ENCODE measurements at regions not wholly inside any gene's neighbourhood (a gene's known extent, or its start where the extent isn't known, plus 50 kb on each side); places are given as distances from the start of the nearest gene placed in this dataset.

DNA sequence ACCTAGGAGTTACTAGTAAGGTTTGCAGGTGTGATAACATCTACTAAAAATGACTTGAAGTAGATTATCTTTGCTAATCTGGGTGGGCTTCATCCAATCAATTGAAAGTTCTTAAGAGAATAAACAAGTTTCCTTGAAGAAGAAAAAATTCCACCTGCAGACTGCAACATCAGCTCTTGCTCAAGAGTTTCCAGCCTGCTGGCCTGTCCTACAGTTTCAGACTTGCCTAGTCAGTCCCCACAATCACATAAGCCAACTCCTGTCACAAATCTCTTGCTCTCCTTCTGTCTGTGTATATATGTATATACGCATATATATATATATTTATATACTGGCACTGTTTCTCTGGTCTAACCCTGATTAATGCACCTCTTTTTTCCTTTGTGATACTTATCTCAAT is 67.3 kb upstream of the ITM2B start:
- H3K36me3 Mint-ChIP-seq (ENCODE audit: low read depth, unreplicated experiment), result no peaks in the 10 kb centered on the region
- H3K4me3 Mint-ChIP-seq (ENCODE audit: unreplicated experiment), result no peak overlapping the region
- no peaks in the 10 kb centered on the region for H3K27me3 Mint-ChIP-seq (ENCODE audit: unreplicated experiment)
- DNase-seq (ENCODE audit: low spot score), result no peak
- peaks cover 15% of the 10 kb centered on the region for H3K4me1 Mint-ChIP-seq (ENCODE audit: unreplicated experiment)
- H3K27ac Mint-ChIP-seq (ENCODE audit: unreplicated experiment), result no peak overlapping the region
- TF ChIP-seq, protein P1, sequence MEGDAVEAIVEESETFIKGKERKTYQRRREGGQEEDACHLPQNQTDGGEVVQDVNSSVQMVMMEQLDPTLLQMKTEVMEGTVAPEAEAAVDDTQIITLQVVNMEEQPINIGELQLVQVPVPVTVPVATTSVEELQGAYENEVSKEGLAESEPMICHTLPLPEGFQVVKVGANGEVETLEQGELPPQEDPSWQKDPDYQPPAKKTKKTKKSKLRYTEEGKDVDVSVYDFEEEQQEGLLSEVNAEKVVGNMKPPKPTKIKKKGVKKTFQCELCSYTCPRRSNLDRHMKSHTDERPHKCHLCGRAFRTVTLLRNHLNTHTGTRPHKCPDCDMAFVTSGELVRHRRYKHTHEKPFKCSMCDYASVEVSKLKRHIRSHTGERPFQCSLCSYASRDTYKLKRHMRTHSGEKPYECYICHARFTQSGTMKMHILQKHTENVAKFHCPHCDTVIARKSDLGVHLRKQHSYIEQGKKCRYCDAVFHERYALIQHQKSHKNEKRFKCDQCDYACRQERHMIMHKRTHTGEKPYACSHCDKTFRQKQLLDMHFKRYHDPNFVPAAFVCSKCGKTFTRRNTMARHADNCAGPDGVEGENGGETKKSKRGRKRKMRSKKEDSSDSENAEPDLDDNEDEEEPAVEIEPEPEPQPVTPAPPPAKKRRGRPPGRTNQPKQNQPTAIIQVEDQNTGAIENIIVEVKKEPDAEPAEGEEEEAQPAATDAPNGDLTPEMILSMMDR (IDR thresholded peaks at IDR 0.05; ENCODE audit: unreplicated experiment), result no peak
- H3K9me3 Mint-ChIP-seq (ENCODE audit: unreplicated experiment), result no peaks in the 10 kb centered on the region

DNA sequence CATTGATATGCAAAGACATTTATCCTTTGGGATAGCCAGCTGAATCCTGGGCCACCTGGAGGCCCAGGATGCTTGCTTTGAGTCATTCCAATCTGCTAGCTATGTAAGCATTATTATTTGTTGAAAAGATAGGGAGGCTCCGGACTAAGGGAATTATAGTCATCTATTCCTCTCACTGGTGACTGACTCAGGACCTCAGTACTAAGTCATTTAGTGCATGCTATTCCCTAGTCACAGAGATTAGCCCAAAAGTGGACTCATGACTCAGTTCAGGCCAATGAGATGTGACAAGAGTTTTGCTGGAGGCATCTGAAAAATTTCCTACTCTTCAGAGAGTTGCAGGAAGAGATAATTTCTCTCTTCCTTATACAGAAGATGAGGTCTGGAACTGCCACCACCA is 67.9 kb upstream of the ITM2B start:
- peaks cover 15% of the 10 kb centered on the region for H3K4me1 Mint-ChIP-seq (ENCODE audit: unreplicated experiment)
- H3K27me3 Mint-ChIP-seq (ENCODE audit: unreplicated experiment), result no peaks in the 10 kb centered on the region
- H3K27ac Mint-ChIP-seq (ENCODE audit: unreplicated experiment), result no peak overlapping the region
- TF ChIP-seq, protein P1 (IDR thresholded peaks at IDR 0.05; ENCODE audit: unreplicated experiment), result no peak
- no peaks in the 10 kb centered on the region for H3K36me3 Mint-ChIP-seq (ENCODE audit: low read depth, unreplicated experiment)
- DNase-seq (ENCODE audit: low spot score), result no peak
- H3K4me3 Mint-ChIP-seq (ENCODE audit: unreplicated experiment), result no peak overlapping the region
- H3K9me3 Mint-ChIP-seq (ENCODE audit: unreplicated experiment), result no peaks in the 10 kb centered on the region

- peaks cover 15% of the 10 kb centered on the region for H3K4me1 Mint-ChIP-seq (ENCODE audit: unreplicated experiment)
- no peak for DNase-seq (ENCODE audit: low spot score)
These were observed 68.2 kb upstream of the MED4 start for GRCh38 chr13:48163061-48163460.

GRCh38 chr13:48162217-48162616 is 67.3 kb upstream of the MED4 start:
- DNase-seq (ENCODE audit: low spot score), result no peak
- Mint-ChIP-seq H3K36me3 (ENCODE audit: low read depth, unreplicated experiment) (no peaks in the 10 kb centered on the region), H3K4me1 (ENCODE audit: unreplicated experiment) (peaks cover 15% of the 10 kb centered on the region), H3K27ac (ENCODE audit: unreplicated experiment) (peak overlapping the region; percentile 82), H3K9me3 (ENCODE audit: unreplicated experiment) (no peaks in the 10 kb centered on the region), H3K4me3 (ENCODE audit: unreplicated experiment) (no peak overlapping the region), H3K27me3 (ENCODE audit: unreplicated experiment) (no peaks in the 10 kb centered on the region)
- TF ChIP-seq, protein P1 (IDR thresholded peaks at IDR 0.05; ENCODE audit: unreplicated experiment), result no peak

More at GRCh38 chr13:48163061-48163460, 68.2 kb upstream of the MED4 start:
- TF ChIP-seq, protein P1 (IDR thresholded peaks at IDR 0.05; ENCODE audit: unreplicated experiment), result no peak
- Mint-ChIP-seq H3K4me3 (ENCODE audit: unreplicated experiment) (no peak overlapping the region), H3K27me3 (ENCODE audit: unreplicated experiment) (no peaks in the 10 kb centered on the region), H3K9me3 (ENCODE audit: unreplicated experiment) (no peaks in the 10 kb centered on the region), H3K27ac (ENCODE audit: unreplicated experiment) (peak overlapping the region; percentile 57), H3K36me3 (ENCODE audit: low read depth, unreplicated experiment) (no peaks in the 10 kb centered on the region)

- Mint-ChIP-seq H3K27ac (ENCODE audit: unreplicated experiment) (peak overlapping the region; percentile 82), H3K36me3 (ENCODE audit: low read depth, unreplicated experiment) (no peaks in the 10 kb centered on the region), H3K4me1 (ENCODE audit: unreplicated experiment) (peaks cover 15% of the 10 kb centered on the region), H3K9me3 (ENCODE audit: unreplicated experiment) (no peaks in the 10 kb centered on the region), H3K27me3 (ENCODE audit: unreplicated experiment) (no peaks in the 10 kb centered on the region), H3K4me3 (ENCODE audit: unreplicated experiment) (no peak overlapping the region)
- DNase-seq (ENCODE audit: low spot score), result peak; percentile 12
- TF ChIP-seq, protein P1 (IDR thresholded peaks at IDR 0.05; ENCODE audit: unreplicated experiment), result no peak
These were observed 66.8 kb upstream of the MED4 start for GRCh38 chr13:48161530-48162179.
